Neuronal stem cell (in vitro differentiated cells): ENCODE measurements at regions not wholly inside any gene's neighbourhood (a gene's known extent, or its start where the extent isn't known, plus 50 kb on each side); places are given as distances from the start of the nearest gene placed in this dataset.

Experiments
- DNase-seq: peaks from one replicate; pipeline ENCODE4 v3.0.0-alpha.2; 2013; ENCODE audit warnings: low spot score
- H2AFZ ChIP-seq: one replicate; pipeline ENCODE4 v1.6.1; 2013; ENCODE audit warnings: mild to moderate bottlenecking, low read length, inconsistent platforms
- H2AK5ac ChIP-seq: 2 replicates; pipeline ENCODE4 v1.6.1; 2013; ENCODE audit warnings: low read depth, mild to moderate bottlenecking, inconsistent platforms, low read length, moderate library complexity, mixed read lengths
- H2BK120ac ChIP-seq: 2 replicates; pipeline ENCODE4 v1.6.1; 2013; ENCODE audit warnings: low read depth, mild to moderate bottlenecking, inconsistent platforms, low read length, moderate library complexity, mixed read lengths
- H2BK12ac ChIP-seq: one replicate; pipeline ENCODE4 v1.6.1; 2013; ENCODE audit warnings: low read length, inconsistent platforms
- H2BK15ac ChIP-seq: 2 replicates; pipeline ENCODE4 v1.6.1; 2013; ENCODE audit warnings: mild to moderate bottlenecking, low read length, inconsistent platforms, mixed read lengths
- H2BK5ac ChIP-seq: one replicate; pipeline ENCODE4 v1.6.1; 2013; ENCODE audit warnings: inconsistent platforms, mild to moderate bottlenecking, low read length, moderate library complexity
- H3K14ac ChIP-seq: one replicate; pipeline ENCODE4 v1.6.1; 2013; ENCODE audit warnings: low read length, inconsistent platforms
- H3K18ac ChIP-seq: 2 replicates; pipeline ENCODE4 v1.6.1; 2013; ENCODE audit warnings: low read length, inconsistent platforms
- H3K23ac ChIP-seq: 2 replicates; pipeline ENCODE4 v1.6.1; 2013; ENCODE audit warnings: low read depth, mild to moderate bottlenecking, mixed read lengths, low read length, inconsistent platforms; ENCODE audit not compliant: poor library complexity
- H3K27ac ChIP-seq: replicated peaks from 3 replicates; pipeline ENCODE4 v1.5.1; 2013; ENCODE audit warnings: low read length, inconsistent platforms
- H3K27me3 ChIP-seq, 3 experiments: 2 replicates each; pipeline ENCODE4 v1.6.1; 2013; ENCODE audit warnings: low read length in 3 of 3, mild to moderate bottlenecking in 2 of 3, inconsistent platforms in 1 of 3, low read depth in 1 of 3, mixed read lengths in 1 of 3, moderate library complexity in 1 of 3; ENCODE audit not compliant: control insufficient read depth in 3 of 3, insufficient read depth in 3 of 3
- H3K36me3 ChIP-seq, 2 donors: replicated peaks in 1 of 2; 2 replicates each; pipeline ENCODE4 v1.6.1; 2013; ENCODE audit warnings: low read length in 2 of 2; ENCODE audit not compliant: control insufficient read depth in 2 of 2, insufficient read depth in 2 of 2
- H3K4ac ChIP-seq: 2 replicates; pipeline ENCODE4 v1.6.1; 2013; ENCODE audit warnings: inconsistent platforms, mild to moderate bottlenecking, low read length, moderate library complexity
- H3K4me1 ChIP-seq, 2 donors: 1 replicate in 1 of 2; 2 replicates in 1 of 2; pipeline ENCODE4 v1.6.1; 2013; ENCODE audit warnings: low read length in 2 of 2, low read depth in 1 of 2; ENCODE audit not compliant: control insufficient read depth in 2 of 2, insufficient read depth in 1 of 2
- H3K4me2 ChIP-seq: one replicate; pipeline ENCODE4 v1.6.1; 2013; ENCODE audit warnings: mild to moderate bottlenecking, low read length, inconsistent platforms; ENCODE audit not compliant: insufficient read depth, poor library complexity, severe bottlenecking
- H3K4me3 ChIP-seq, 2 donors: 2 replicates each; pipeline ENCODE4 v1.5.1; 2013; ENCODE audit warnings: low read length in 2 of 2, mild to moderate bottlenecking in 2 of 2, inconsistent platforms in 1 of 2, moderate library complexity in 1 of 2
- H3K79me1 ChIP-seq: one replicate; pipeline ENCODE4 v1.6.1; 2013; ENCODE audit warnings: low read depth, mild to moderate bottlenecking, inconsistent platforms, low read length, moderate library complexity
- H3K9ac ChIP-seq: one replicate; pipeline ENCODE4 v1.6.1; 2013; ENCODE audit warnings: mild to moderate bottlenecking, low read depth, low read length, inconsistent platforms; ENCODE audit not compliant: poor library complexity
- H3K9me3 ChIP-seq, 2 donors: replicated peaks in 1 of 2; 2 replicates each; pipeline versions ENCODE3 to v1.6.1; 2013; ENCODE audit warnings: low read length in 2 of 2, mild to moderate bottlenecking in 2 of 2, inconsistent platforms in 1 of 2, low read depth in 1 of 2, mixed read lengths in 1 of 2, moderate library complexity in 1 of 2; ENCODE audit not compliant: control insufficient read depth in 2 of 2, insufficient read depth in 1 of 2
- H4K8ac ChIP-seq: one replicate; pipeline ENCODE4 v1.6.1; 2013; ENCODE audit warnings: low read depth, mild to moderate bottlenecking, inconsistent platforms, low read length, moderate library complexity
- H4K91ac ChIP-seq: one replicate; pipeline ENCODE4 v1.6.1; 2013; ENCODE audit warnings: low read length, low read depth, mild to moderate bottlenecking, inconsistent platforms; ENCODE audit not compliant: poor library complexity
- WGBS, 2 donors: extraction: QIAGEN DNeasy Blood & Tissue Kit; methylation state at CpG; one replicate each; pipeline ENCODE4 v1.1.7; 2013; ENCODE audit warnings: missing lambda C conversion rate in 2 of 2, mixed read lengths in 1 of 2; ENCODE audit not compliant: insufficient read length in 2 of 2, insufficient replicate concordance in 1 of 2; ENCODE audit errors: extremely low coverage in 2 of 2; 5-methylcytosine and 5-hydroxymethylcytosine counted together

GRCh38 chrX:101729986-101730385, 70.3 kb upstream of the ARMCX2 start:
- no peak overlapping the region for H3K27ac ChIP-seq
- H3K4ac ChIP-seq = no peak overlapping the region
- WGBS, 2 donors = no CpG with 5 or more reads among the region's 1 CpG
- H3K4me1 ChIP-seq = no peaks in the 10 kb centered on the region
- no peak for DNase-seq
- no peak overlapping the region for H3K4me3 ChIP-seq
- no peak overlapping the region for H3K23ac ChIP-seq
- no peak overlapping the region for H3K9ac ChIP-seq
- H3K27me3 ChIP-seq = no peaks in the 10 kb centered on the region
- H2AK5ac ChIP-seq = no peak overlapping the region
- no peaks in the 10 kb centered on the region for H3K9me3 ChIP-seq
- no peak overlapping the region for H3K14ac ChIP-seq
- H2BK15ac ChIP-seq = no peak overlapping the region
- no peak overlapping the region for H3K18ac ChIP-seq
- no peaks in the 10 kb centered on the region for H3K79me1 ChIP-seq
- H2BK12ac ChIP-seq = no peak overlapping the region
- no peak overlapping the region for H2AFZ ChIP-seq
- H2BK120ac ChIP-seq = no peak overlapping the region
- no peak overlapping the region for H4K8ac ChIP-seq
- H3K4me2 ChIP-seq = no peak overlapping the region
- H4K91ac ChIP-seq = no peak overlapping the region
- H2BK5ac ChIP-seq = no peak overlapping the region
- H3K36me3 ChIP-seq = no peaks in the 10 kb centered on the region
